GM12872 (cell line): ENCODE measurements at regions not wholly inside any gene's neighbourhood (a gene's known extent, or its start where the extent isn't known, plus 50 kb on each side); places are given as distances from the start of the nearest gene placed in this dataset.

ENCODE experiments used
- CTCF ChIP-seq: IDR thresholded peaks from 3 replicates; pipeline ENCODE4 v1.5.1; 2011; ENCODE audit warnings: low read depth, mild to moderate bottlenecking, low read length, moderate library complexity; ENCODE audit not compliant: insufficient read depth

GRCh38 chr11:8800520-8801110, 110.4 kb upstream of the AKIP1 start:
- no peak for TF ChIP-seq CTCF

DNA sequence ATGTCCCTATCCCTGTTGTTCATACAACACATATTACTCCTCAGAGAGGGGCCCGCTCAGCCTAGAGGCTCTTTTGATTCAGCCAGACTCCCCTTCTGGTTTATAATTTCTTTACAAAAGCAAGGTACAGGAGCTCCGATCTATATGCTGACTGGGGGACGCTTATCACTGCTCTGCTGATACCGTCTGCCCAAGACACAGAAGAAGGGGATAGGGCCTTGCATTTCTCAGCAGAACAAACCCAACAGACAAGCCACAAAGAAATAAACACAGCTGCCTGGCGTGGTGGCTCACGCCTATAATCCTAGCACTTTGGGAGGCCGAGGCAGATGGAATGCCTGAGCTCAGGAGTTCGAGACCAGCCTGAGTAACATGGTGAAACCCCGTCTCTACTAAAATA, 109.9 kb upstream of the AKIP1 start:
- no peak for TF ChIP-seq CTCF

DNA sequence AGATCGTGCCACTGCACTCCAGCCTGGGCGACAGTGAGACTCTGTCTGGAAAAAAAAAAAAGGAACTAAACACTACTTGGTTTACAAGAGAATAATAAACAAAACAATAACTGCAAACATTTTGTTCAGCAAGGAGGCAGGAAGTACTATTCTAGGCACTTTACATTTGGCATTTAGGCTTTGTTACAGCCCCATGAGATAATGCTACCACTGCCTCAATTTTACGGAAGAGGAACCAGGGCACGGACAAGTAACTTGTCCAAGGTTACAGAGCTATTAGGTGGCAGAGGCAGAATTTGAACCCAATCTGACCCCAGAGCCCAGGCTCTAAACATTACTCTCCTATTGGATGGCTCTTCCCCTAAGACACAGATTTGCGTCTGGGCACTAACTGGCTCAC, 108.7 kb upstream of the AKIP1 start:
- TF ChIP-seq CTCF = no peak

DNA sequence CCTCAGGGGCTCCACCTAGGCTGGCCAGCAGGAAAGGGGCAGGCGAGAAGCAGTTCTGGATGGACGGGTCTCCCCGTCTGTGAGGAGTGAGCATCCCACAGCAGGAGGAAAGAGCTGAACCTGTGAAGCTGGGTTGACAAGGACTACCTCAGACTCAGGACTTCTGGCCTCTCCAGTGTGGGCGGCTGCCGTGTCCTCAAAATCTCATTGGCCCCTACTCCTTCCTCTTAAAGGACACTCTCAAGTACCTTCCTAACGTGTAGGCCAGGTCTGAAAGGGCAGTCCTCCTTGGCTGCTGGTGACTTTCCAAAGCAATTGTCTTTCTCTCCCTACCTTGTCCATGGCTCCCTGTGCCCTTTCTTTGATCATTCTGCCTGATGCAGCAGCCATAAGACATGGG, 107.0 kb upstream of the AKIP1 start:
- TF ChIP-seq CTCF = no peak

DNA sequence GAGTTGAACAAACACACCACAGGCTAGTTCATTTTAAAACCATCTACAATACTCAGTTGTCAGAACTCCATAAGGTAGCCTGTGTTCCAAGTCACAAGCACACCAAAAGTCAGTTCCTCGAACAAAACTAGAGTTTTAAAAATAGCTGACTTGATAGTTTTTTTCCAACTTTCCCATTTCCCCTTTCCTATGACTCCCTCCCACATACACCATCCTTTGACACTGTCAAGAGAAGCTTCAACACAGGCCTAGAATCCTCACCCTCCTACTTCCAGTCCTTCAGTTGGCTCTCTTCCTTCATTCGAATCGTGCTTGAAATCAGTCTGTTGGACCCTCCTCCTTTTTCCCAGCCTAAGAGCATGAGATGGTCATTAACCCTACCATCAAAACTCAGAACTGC, 105.7 kb upstream of the AKIP1 start:
- no peak for TF ChIP-seq CTCF

DNA sequence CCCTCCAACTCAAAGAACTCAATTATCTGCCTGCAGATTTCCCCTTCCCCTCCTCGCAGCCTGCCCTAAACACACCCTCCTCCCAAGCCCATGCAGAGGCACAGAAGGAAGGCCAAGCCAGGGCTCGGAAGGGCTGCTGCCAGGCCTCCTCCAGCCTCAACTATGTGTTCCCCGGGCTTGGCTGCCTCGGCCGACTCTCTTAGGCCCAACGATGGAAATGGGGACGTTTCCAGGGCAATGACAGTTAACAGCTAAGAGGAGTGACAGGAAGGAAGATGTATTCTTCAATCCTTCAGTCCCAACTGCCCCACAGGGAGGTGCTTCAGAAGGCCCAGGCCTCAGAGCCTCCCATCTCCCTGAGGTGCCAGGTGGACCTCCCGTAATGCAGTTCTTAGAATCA, 104.0 kb upstream of the AKIP1 start:
- TF ChIP-seq CTCF = no peak

- TF ChIP-seq CTCF = no peak
These were observed 103.3 kb upstream of the AKIP1 start for GRCh38 chr11:8807544-8808225.
